IPS-18a (cell line): ENCODE measurements at regions not wholly inside any gene's neighbourhood (a gene's known extent, or its start where the extent isn't known, plus 50 kb on each side); places are given as distances from the start of the nearest gene placed in this dataset.
"Not testable (repeated sequence)": the region's sequence is repeated elsewhere in the genome, so short reads cannot be mapped to it uniquely, and the experiment has no call there.

Experiments
- H3K27ac ChIP-seq: one replicate; pipeline ENCODE4 v1.5.1; 2013; ENCODE audit warnings: low read length
- H3K27me3 ChIP-seq: one replicate; pipeline ENCODE4 v1.6.1; 2013; ENCODE audit warnings: mild to moderate bottlenecking, low read length; ENCODE audit not compliant: control insufficient read depth, insufficient read depth
- H3K36me3 ChIP-seq: one replicate; pipeline ENCODE4 v1.6.1; 2013; ENCODE audit warnings: low read depth, low read length; ENCODE audit not compliant: control insufficient read depth
- H3K4me1 ChIP-seq: one replicate; pipeline ENCODE4 v1.6.1; 2013; ENCODE audit warnings: low read depth, low read length; ENCODE audit not compliant: control insufficient read depth
- H3K4me3 ChIP-seq: one replicate; pipeline ENCODE4 v1.5.1; 2013; ENCODE audit warnings: low read length
- H3K9ac ChIP-seq: one replicate; pipeline ENCODE4 v1.6.1; 2013; ENCODE audit warnings: mild to moderate bottlenecking, low read length, moderate library complexity
- H3K9me3 ChIP-seq: one replicate; pipeline ENCODE4 v1.6.1; 2013; ENCODE audit warnings: low read depth, low read length; ENCODE audit not compliant: control insufficient read depth

DNA sequence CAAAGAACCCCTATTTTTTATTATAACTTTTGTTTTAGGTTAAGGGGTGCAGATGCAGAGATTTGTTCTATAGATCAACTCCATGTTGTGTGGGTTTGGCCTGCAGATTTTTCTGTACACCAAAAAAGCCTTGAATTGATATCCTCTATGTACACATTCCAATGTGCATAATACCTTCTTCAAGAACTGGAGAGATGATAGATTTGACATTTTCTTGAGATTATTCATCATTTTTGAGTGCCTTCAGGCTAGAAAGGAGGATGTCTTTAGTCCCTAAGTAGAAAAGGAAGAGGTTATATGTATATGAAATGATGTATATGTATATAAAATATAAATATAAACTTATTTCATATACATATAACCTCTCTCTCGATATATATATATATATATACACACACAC lies 1190.0 kb upstream of the ALCAM start:
- Histone ChIP-seq H3K27me3 (no peaks in the 10 kb centered on the region), H3K4me3 (no peak overlapping the region), H3K9me3 (no peaks in the 10 kb centered on the region), H3K4me1 (peaks cover 8% of the 10 kb centered on the region), H3K9ac (no peak overlapping the region), H3K27ac (no peak overlapping the region), H3K36me3 (no peaks in the 10 kb centered on the region)

- no peaks in the 10 kb centered on the region for H3K36me3 ChIP-seq
- no peaks in the 10 kb centered on the region for H3K9me3 ChIP-seq
- no peak overlapping the region for H3K27ac ChIP-seq
- no peak overlapping the region for H3K9ac ChIP-seq
- no peaks in the 10 kb centered on the region for H3K27me3 ChIP-seq
- no peak overlapping the region for H3K4me3 ChIP-seq
- peaks cover 8% of the 10 kb centered on the region for H3K4me1 ChIP-seq
These were observed 1188.0 kb upstream of the ALCAM start for GRCh38 chr3:104178680-104179079.

DNA sequence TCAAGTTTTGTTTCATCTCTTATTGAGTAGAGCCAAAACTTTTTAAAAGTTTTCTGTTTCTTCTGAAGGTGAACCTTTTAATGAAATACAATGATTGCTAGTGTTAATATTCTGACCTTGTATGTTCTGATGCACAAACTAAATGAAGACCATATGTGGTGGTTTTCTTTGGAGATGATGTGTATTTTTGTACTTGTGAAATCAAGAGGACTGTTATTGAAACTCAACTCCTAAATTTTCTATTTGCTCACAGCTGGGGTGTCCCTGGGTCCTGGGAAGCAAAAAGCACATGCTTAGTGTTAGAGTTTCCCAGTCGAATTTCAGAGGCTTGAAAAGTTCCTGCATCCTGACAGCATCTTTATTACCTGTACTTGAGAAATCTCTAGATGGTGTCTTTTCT lies 1185.8 kb upstream of the ALCAM start:
- Histone ChIP-seq H3K36me3 (no peaks in the 10 kb centered on the region), H3K27me3 (no peaks in the 10 kb centered on the region), H3K4me1 (peaks cover 3% of the 10 kb centered on the region), H3K27ac (no peak overlapping the region), H3K4me3 (no peak overlapping the region), H3K9ac (no peak overlapping the region), H3K9me3 (no peaks in the 10 kb centered on the region)

- H3K36me3 ChIP-seq, result no peaks in the 10 kb centered on the region
- no peak overlapping the region for H3K9ac ChIP-seq
- no peak overlapping the region for H3K27ac ChIP-seq
- H3K27me3 ChIP-seq, result no peaks in the 10 kb centered on the region
- no peaks in the 10 kb centered on the region for H3K9me3 ChIP-seq
- no peak overlapping the region for H3K4me3 ChIP-seq
- no peaks in the 10 kb centered on the region for H3K4me1 ChIP-seq
These were observed 1176.0 kb upstream of the ALCAM start for GRCh38 chr3:104190681-104191080.

DNA sequence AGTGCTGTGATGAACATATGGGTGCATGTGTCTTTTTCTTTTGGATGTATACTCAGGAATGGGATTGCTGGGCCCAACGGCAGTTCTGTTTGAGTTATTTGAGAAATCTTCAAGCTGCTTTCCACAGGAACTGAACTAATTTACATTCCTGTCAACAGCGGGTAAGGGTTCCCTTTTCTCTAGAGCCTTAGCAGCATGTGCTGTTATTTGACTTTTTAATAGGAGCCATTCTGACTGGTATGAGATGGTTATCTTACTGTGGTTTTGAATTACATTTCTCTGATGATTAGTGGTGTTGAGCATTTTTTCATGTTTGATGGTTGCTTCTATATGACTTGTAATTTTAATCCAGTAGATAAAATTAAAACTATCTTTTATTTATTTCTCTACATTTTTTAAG lies 1168.6 kb upstream of the ALCAM start:
- H3K4me1 ChIP-seq, result no peaks in the 10 kb centered on the region
- no peak overlapping the region for H3K4me3 ChIP-seq
- no peak overlapping the region for H3K27ac ChIP-seq
- no peaks in the 10 kb centered on the region for H3K9me3 ChIP-seq
- H3K36me3 ChIP-seq, result no peaks in the 10 kb centered on the region
- H3K27me3 ChIP-seq, result no peaks in the 10 kb centered on the region
- H3K9ac ChIP-seq, result no peak overlapping the region

- Histone ChIP-seq H3K36me3 (no peaks in the 10 kb centered on the region), H3K27ac (no peak overlapping the region), H3K9me3 (no peaks in the 10 kb centered on the region), H3K9ac (no peak overlapping the region), H3K4me3 (no peak overlapping the region), H3K27me3 (no peaks in the 10 kb centered on the region), H3K4me1 (no peaks in the 10 kb centered on the region)
These were observed 1159.8 kb upstream of the ALCAM start for GRCh38 chr3:104206925-104207324.

DNA sequence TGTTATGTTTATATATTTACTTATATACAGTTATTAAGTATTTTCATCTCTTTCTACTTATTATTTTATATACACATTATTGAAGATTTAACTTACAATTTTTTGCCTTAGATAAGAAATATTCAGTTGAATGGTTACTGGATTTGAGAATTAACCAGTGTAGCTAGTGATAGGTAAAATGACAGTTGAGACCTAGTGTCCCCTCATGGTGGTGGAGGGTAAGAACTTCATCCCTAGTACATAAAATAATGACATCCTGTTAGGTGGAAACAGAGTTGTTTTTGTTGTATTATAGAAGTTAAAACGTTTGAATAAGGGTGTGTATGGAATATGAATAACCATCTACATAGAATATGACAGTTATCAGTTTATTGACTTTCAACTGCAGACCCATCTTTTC lies 1152.4 kb upstream of the ALCAM start:
- H3K27ac ChIP-seq, result no peak overlapping the region
- H3K27me3 ChIP-seq, result no peaks in the 10 kb centered on the region
- H3K9ac ChIP-seq, result no peak overlapping the region
- H3K4me1 ChIP-seq, result no peaks in the 10 kb centered on the region
- no peak overlapping the region for H3K4me3 ChIP-seq
- no peaks in the 10 kb centered on the region for H3K9me3 ChIP-seq
- H3K36me3 ChIP-seq, result no peaks in the 10 kb centered on the region

DNA sequence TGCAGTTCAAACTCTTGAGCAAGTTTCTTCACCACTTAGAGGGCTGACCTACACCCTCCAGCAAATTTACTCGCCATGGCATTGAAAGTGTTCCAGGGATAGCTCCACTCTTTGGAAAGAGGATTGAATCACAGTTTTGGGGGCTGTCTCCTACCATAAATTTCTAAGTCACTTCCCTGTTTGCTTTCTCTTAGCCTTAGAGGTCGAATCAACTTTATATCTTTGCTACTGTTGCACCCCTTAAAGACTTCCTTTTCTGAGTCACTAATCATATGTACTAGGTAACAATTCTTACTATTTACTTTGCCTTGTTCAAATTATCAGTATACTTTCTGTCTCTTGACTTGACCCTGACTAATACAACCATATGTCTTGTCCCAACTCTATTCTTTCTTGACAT lies 1151.8 kb upstream of the ALCAM start:
- no peaks in the 10 kb centered on the region for H3K9me3 ChIP-seq
- H3K4me3 ChIP-seq, result no peak overlapping the region
- H3K4me1 ChIP-seq, result no peaks in the 10 kb centered on the region
- no peaks in the 10 kb centered on the region for H3K27me3 ChIP-seq
- no peak overlapping the region for H3K9ac ChIP-seq
- no peaks in the 10 kb centered on the region for H3K36me3 ChIP-seq
- H3K27ac ChIP-seq, result no peak overlapping the region

- not testable (repeated sequence) for H3K4me1 ChIP-seq, H3K9ac ChIP-seq, H3K27me3 ChIP-seq, H3K9me3 ChIP-seq, H3K36me3 ChIP-seq, H3K27ac ChIP-seq, H3K4me3 ChIP-seq
These were observed 1147.7 kb upstream of the ALCAM start for GRCh38 chr3:104219046-104219445.

- Histone ChIP-seq H3K9me3 (no peaks in the 10 kb centered on the region), H3K4me1 (no peaks in the 10 kb centered on the region), H3K27me3 (no peaks in the 10 kb centered on the region), H3K27ac (no peak overlapping the region), H3K4me3 (no peak overlapping the region), H3K9ac (no peak overlapping the region), H3K36me3 (no peaks in the 10 kb centered on the region)
These were observed 1132.1 kb upstream of the ALCAM start for GRCh38 chr3:104234442-104235194.

DNA sequence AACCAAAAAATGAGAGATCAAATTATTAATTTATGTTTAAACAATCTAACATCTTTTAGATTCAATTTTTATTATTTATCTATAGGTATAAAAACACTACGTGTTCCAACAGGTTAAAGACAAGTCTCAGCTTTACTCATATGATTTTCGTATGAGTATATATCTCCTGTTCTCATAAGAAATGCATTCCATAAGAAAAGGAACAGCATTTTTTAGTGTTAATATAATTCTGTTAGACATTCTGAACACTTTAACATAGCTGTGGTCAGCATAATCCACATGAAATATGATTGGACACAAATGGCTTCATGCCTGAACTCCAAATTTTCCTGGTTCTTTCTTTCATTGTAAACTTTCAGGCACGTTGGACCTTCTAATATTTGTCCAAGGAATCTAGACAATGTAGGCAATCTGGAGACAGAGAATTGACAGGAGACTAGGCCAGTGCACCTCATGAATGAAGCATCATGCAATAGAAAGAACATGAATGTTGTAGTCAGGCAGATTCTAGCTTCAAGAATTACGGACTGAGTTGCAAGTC lies 1122.0 kb upstream of the ALCAM start:
- Histone ChIP-seq H3K27me3 (no peaks in the 10 kb centered on the region), H3K9me3 (no peaks in the 10 kb centered on the region), H3K27ac (no peak overlapping the region), H3K4me3 (no peak overlapping the region), H3K4me1 (peaks cover 9% of the 10 kb centered on the region), H3K36me3 (no peaks in the 10 kb centered on the region), H3K9ac (no peak overlapping the region)

GRCh38 chr3:104245261-104245660 lies 1121.4 kb upstream of the ALCAM start:
- H3K9me3 ChIP-seq, result no peaks in the 10 kb centered on the region
- H3K4me3 ChIP-seq, result no peak overlapping the region
- H3K27me3 ChIP-seq, result no peaks in the 10 kb centered on the region
- peaks cover 9% of the 10 kb centered on the region for H3K4me1 ChIP-seq
- H3K36me3 ChIP-seq, result no peaks in the 10 kb centered on the region
- no peak overlapping the region for H3K27ac ChIP-seq
- no peak overlapping the region for H3K9ac ChIP-seq
